HCT116 (cell line): ENCODE measurements at regions not wholly inside any gene's neighbourhood (a gene's known extent, or its start where the extent isn't known, plus 50 kb on each side); places are given as distances from the start of the nearest gene placed in this dataset.

Source experiments
- ATAC-seq: fragments of 200-7000 bp; cut with Tn5 transposase; 2 replicates; pipeline ENCODE4 v1.9.1; 2020; ENCODE audit warnings: mild to moderate bottlenecking, moderate library complexity
- BruUV-seq: library from RNA; stranded (reverse); fragments of 400-500 nt; replicated peaks from 2 replicates; lab custom pipeline; 2021; lab: Mats Ljungman, UMichigan
- CTCF ChIA-PET: fragments of 300-600 bp; sonication (Branson Sonifier 250); formaldehyde crosslinking; loops from one replicate; lab custom pipeline; 2021; ENCODE audit warnings: antibody characterized with exemption; lab: Charles Lee
- POLR2A ChIA-PET: fragments of 300-600, 350-600 bp; sonication (Branson Sonifier 250); formaldehyde crosslinking; loops from one replicate; lab custom pipeline; 2021; ENCODE audit warnings: antibody characterized with exemption; lab: Charles Lee
- RAD21 ChIA-PET, 2 experiments: fragments of 300-600 bp; sonication (Branson Sonifier 250); formaldehyde crosslinking; loops; one replicate each; lab custom pipeline; 2023; ENCODE audit warnings: low total read pairs in 2 of 2; ENCODE audit not compliant: uncharacterized antibody in 2 of 2, unreplicated experiment in 2 of 2, low non-redundant PET in 1 of 2; lab: Charles Lee
- DNase-seq: peaks from one replicate; pipeline ENCODE4 v3.0.0-alpha.2; 2010; ENCODE audit warnings: low read depth, low spot score
- H2AFZ ChIP-seq: fragments of 200-600 bp; shearing (Covaris generic), sonication (generic); 2 replicates; pipeline ENCODE4 v1.6.1; 2017; ENCODE audit warnings: low read depth, mixed run types, mixed read lengths, antibody characterized with exemption, low read length; ENCODE audit not compliant: poor library complexity, severe bottlenecking
- H3K27ac ChIP-seq: 2 replicates; pipeline ENCODE4 v1.5.1; 2012; ENCODE audit warnings: low read depth, low read length
- H3K27me3 ChIP-seq: fragments of 200-600 bp; sonication (generic); 2 replicates; pipeline ENCODE4 v1.6.1; 2016; ENCODE audit warnings: mixed run types, low read length, mixed read lengths; ENCODE audit not compliant: insufficient read depth
- H3K36me3 ChIP-seq, 2 experiments: fragments of 200-500 bp in 1 of 2; fragments of 200-600 bp in 1 of 2; sonication (Bioruptor generic) in 1 of 2; sonication (generic) in 1 of 2; 2 replicates each; pipeline versions ENCODE4 v1.5.1 to v1.6.1; 2014 to 2016; ENCODE audit warnings: low read length in 2 of 2, inconsistent platforms in 1 of 2, mixed read lengths in 1 of 2, mixed run types in 1 of 2; ENCODE audit not compliant: insufficient read depth in 2 of 2, control insufficient read depth in 1 of 2
- H3K4me1 ChIP-seq, 2 experiments: fragments of 200-600 bp in 1 of 2; sonication (generic) in 1 of 2; 2 replicates each; pipeline versions ENCODE4 v1.5.1 to v1.6.1; 2012 to 2017; ENCODE audit warnings: low read length in 2 of 2, inconsistent platforms in 1 of 2, mild to moderate bottlenecking in 1 of 2, mixed read lengths in 1 of 2, mixed run types in 1 of 2, moderate library complexity in 1 of 2; ENCODE audit not compliant: insufficient read depth in 2 of 2, control insufficient read depth in 1 of 2
- H3K4me2 ChIP-seq: fragments of 200-600 bp; sonication (generic); 2 replicates; pipeline ENCODE4 v1.6.1; 2017; ENCODE audit warnings: mixed run types, low read length, mixed read lengths
- H3K4me3 ChIP-seq, 2 experiments: fragments of 200-600 bp in 1 of 2; sonication (generic) in 1 of 2; replicated peaks in 1 of 2; 2 replicates each; pipeline ENCODE4 v1.5.1; 2011 to 2016; ENCODE audit warnings: low read length in 2 of 2, control low read depth in 1 of 2, low read depth in 1 of 2, mild to moderate bottlenecking in 1 of 2, mixed read lengths in 1 of 2, mixed run types in 1 of 2
- H3K79me2 ChIP-seq: fragments of 200-600 bp; sonication (generic); 2 replicates; pipeline ENCODE4 v1.6.1; 2017; ENCODE audit warnings: mild to moderate bottlenecking, mixed run types, low read length, moderate library complexity, mixed read lengths; ENCODE audit not compliant: insufficient read depth
- H3K9ac ChIP-seq: fragments of 200-600 bp; sonication (generic); 2 replicates; pipeline ENCODE4 v1.6.1; 2016; ENCODE audit warnings: low read length, mixed read lengths
- H3K9me2 ChIP-seq: fragments of 200-600 bp; sonication (generic), shearing (Covaris generic); 2 replicates; pipeline ENCODE4 v1.6.1; 2017; ENCODE audit warnings: mixed run types, mild to moderate bottlenecking, moderate library complexity; ENCODE audit not compliant: insufficient read depth
- H3K9me3 ChIP-seq, 2 experiments: fragments of 200-500 bp in 1 of 2; fragments of 200-600 bp in 1 of 2; sonication (Bioruptor generic) in 1 of 2; sonication (generic) in 1 of 2; 2 replicates each; pipeline ENCODE4 v1.6.1; 2014 to 2017; ENCODE audit warnings: low read length in 2 of 2, mixed read lengths in 2 of 2, inconsistent platforms in 1 of 2, low read depth in 1 of 2, mild to moderate bottlenecking in 1 of 2, mixed run types in 1 of 2, moderate library complexity in 1 of 2; ENCODE audit not compliant: control insufficient read depth in 1 of 2, insufficient read depth in 1 of 2
- H4K20me1 ChIP-seq: fragments of 200-600 bp; sonication (generic), shearing (Covaris generic); 2 replicates; pipeline ENCODE4 v1.6.1; 2017; ENCODE audit warnings: mixed run types, mild to moderate bottlenecking, moderate library complexity; ENCODE audit not compliant: insufficient read depth
- CBX3 ChIP-seq: IDR thresholded peaks from 2 replicates; pipeline ENCODE4 v1.6.1; 2012; ENCODE audit warnings: low read depth
- EGR1 ChIP-seq: IDR thresholded peaks from 2 replicates; pipeline ENCODE4 v1.6.1; 2012; ENCODE audit warnings: low read depth
- EZH2 ChIP-seq: fragments of 200-600 bp; sonication (generic); IDR thresholded peaks from 2 replicates; pipeline ENCODE4 v1.6.1; 2017; ENCODE audit warnings: antibody characterized with exemption, mixed run types
- EZH2phosphoT487 ChIP-seq: fragments of 200-600 bp; IDR thresholded peaks from 2 replicates; pipeline ENCODE4 v1.6.1; 2018; ENCODE audit warnings: antibody characterized with exemption, borderline replicate concordance
- POLR2A ChIP-seq: IDR thresholded peaks from 2 replicates; pipeline ENCODE4 v1.7.0; 2011; ENCODE audit warnings: borderline replicate concordance; ENCODE audit not compliant: insufficient read depth, insufficient read length; ENCODE audit errors: extremely low read depth
- POLR2AphosphoS5 ChIP-seq: IDR thresholded peaks from 2 replicates; pipeline ENCODE4 v1.6.1; 2011; ENCODE audit warnings: mild to moderate bottlenecking, low read depth, low read length, moderate library complexity
- SP1 ChIP-seq: IDR thresholded peaks from 2 replicates; pipeline ENCODE4 v1.6.1; 2012; ENCODE audit warnings: low read depth
- SRF ChIP-seq: IDR thresholded peaks from 2 replicates; pipeline ENCODE4 v1.6.1; 2012; ENCODE audit warnings: low read depth
- TCF7L2 ChIP-seq: IDR thresholded peaks from 2 replicates; pipeline ENCODE4 v1.7.0; 2011; ENCODE audit warnings: borderline replicate concordance, inconsistent platforms; ENCODE audit not compliant: insufficient read depth, insufficient read length; ENCODE audit errors: extremely low read depth
- ZFX ChIP-seq: fragments of 450-650 bp; IDR thresholded peaks from 2 replicates; pipeline ENCODE4 v1.6.1; 2017
- ZNF274 ChIP-seq: fragments of 200-500 bp; sonication (Bioruptor generic); IDR thresholded peaks from 2 replicates; pipeline ENCODE4 v1.6.1; 2014; ENCODE audit warnings: mild to moderate bottlenecking, low read depth, low read length, inconsistent platforms
- intact Hi-C: fragments of 100-400 bp; cut with micrococcal nuclease; formaldehyde crosslinking; loops from 2 replicates; pipeline ENCODE4 v1.10.0; 2022
- TF ChIP-seq, protein P1 (sequence below): IDR thresholded peaks from 2 replicates; pipeline ENCODE4 v1.6.1; 2011; ENCODE audit warnings: mild to moderate bottlenecking, low read length, moderate library complexity; ENCODE audit not compliant: insufficient replicate concordance; ENCODE audit errors: extremely low read depth
- TF ChIP-seq, protein P2 (sequence below): IDR thresholded peaks from 2 replicates; pipeline ENCODE4 v1.6.1; 2012

DNA sequence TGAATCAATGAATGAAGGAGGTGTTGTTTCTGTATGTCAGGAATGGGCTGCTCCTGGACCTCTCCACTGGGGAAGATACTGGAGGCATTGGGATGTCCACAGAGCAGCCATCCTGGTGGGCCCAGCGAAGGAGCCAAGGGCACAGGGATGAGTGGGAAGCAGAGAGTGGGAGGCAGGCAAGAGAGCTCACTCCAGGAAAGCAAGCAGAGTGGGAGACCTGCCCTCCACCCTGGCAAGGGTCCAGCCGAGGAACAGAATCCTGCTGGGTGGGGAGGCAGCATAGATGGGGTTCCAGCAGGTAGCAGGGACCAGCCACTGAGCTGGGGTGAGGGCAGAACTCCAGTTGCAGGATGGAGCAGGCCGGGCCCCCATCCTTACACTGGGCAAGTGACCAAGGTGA is 71.9 kb upstream of the AMZ2 start:
- H3K9me3 ChIP-seq: no peaks in the 10 kb centered on the region
- intact Hi-C loops: no loop called here
- H3K27me3 ChIP-seq: no peaks in the 10 kb centered on the region
- H3K27ac ChIP-seq: no peak overlapping the region
- no peak overlapping the region for H2AFZ ChIP-seq
- H3K9me2 ChIP-seq: no peaks in the 10 kb centered on the region
- RAD21 ChIA-PET: no interaction called here
- no peak overlapping the region for H3K9ac ChIP-seq
- POLR2A ChIA-PET: no interaction called here
- no peak overlapping the region for H3K4me3 ChIP-seq
- H3K4me1 ChIP-seq: peaks cover 0 to 16% of the 10 kb centered on the region in 2 experiments; a peak in 3 of 4 replicates
- no peaks in the 10 kb centered on the region for H4K20me1 ChIP-seq
- ATAC-seq: no peak
- TF ChIP-seq, protein P1, sequence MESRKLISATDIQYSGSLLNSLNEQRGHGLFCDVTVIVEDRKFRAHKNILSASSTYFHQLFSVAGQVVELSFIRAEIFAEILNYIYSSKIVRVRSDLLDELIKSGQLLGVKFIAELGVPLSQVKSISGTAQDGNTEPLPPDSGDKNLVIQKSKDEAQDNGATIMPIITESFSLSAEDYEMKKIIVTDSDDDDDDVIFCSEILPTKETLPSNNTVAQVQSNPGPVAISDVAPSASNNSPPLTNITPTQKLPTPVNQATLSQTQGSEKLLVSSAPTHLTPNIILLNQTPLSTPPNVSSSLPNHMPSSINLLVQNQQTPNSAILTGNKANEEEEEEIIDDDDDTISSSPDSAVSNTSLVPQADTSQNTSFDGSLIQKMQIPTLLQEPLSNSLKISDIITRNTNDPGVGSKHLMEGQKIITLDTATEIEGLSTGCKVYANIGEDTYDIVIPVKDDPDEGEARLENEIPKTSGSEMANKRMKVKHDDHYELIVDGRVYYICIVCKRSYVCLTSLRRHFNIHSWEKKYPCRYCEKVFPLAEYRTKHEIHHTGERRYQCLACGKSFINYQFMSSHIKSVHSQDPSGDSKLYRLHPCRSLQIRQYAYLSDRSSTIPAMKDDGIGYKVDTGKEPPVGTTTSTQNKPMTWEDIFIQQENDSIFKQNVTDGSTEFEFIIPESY: no peak
- TF ChIP-seq, protein P2, sequence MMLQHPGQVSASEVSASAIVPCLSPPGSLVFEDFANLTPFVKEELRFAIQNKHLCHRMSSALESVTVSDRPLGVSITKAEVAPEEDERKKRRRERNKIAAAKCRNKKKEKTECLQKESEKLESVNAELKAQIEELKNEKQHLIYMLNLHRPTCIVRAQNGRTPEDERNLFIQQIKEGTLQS: no peak
- TF ChIP-seq TCF7L2 (no peak), EZH2 (no peak), ZFX (no peak), POLR2A (no peak), SP1 (no peak), SRF (no peak), EZH2phosphoT487 (no peak), CBX3 (no peak), POLR2AphosphoS5 (no peak), EGR1 (no peak), ZNF274 (no peak)
- TF ChIP-seq, all 23 proteins: peak for 0
- Histone ChIP-seq H3K36me3 (no peaks in the 10 kb centered on the region), H3K79me2 (no peaks in the 10 kb centered on the region), H3K4me2 (no peak overlapping the region)
- CTCF ChIA-PET: interaction anchor here (0.8 to 1.2 kb wide), 2 partner anchors 24 to 287 kb away, joined by 3 to 4 read pairs; no protein-coding TSS in a partner anchor
- DNase-seq: no peak
- no TSS peak for BruUV-seq
